MCF 10A (cell line): ENCODE measurements at regions not wholly inside any gene's neighbourhood (a gene's known extent, or its start where the extent isn't known, plus 50 kb on each side); places are given as distances from the start of the nearest gene placed in this dataset.
A peak's percentile ranks its signal among the peaks of the same experiment; 100 is the strongest.

ENCODE experiments used
- BruUV-seq: library from RNA; stranded (reverse); fragments of 400-500 nt; replicated peaks from 2 replicates; lab custom pipeline; 2021; lab: Mats Ljungman, UMichigan
- CTCF ChIA-PET: fragments of 300-600 bp; sonication (Branson Sonifier 250); formaldehyde crosslinking; extraction: SDS; loops from one replicate; lab custom pipeline; 2021; ENCODE audit warnings: antibody characterized with exemption, inconsistent platforms; lab: Yijun Ruan, JAX
- POLR2A ChIA-PET: fragments of 300-600, 350-650 bp; sonication (Branson Sonifier 250); formaldehyde crosslinking; extraction: SDS; loops from one replicate; lab custom pipeline; 2020; ENCODE audit warnings: antibody characterized with exemption, inconsistent platforms; lab: Yijun Ruan, JAX
- DNase-seq: peaks from one replicate; pipeline ENCODE4 v3.0.0-alpha.2; 2018; ENCODE audit not compliant: unreplicated experiment
- H3K27ac Mint-ChIP-seq: one replicate; pipeline ENCODE4 v1.8.0; 2022; ENCODE audit warnings: mild to moderate bottlenecking, low read depth, mixed read lengths; ENCODE audit not compliant: unreplicated experiment
- H3K27me3 Mint-ChIP-seq: one replicate; pipeline ENCODE4 v1.8.0; 2022; ENCODE audit warnings: mixed read lengths; ENCODE audit not compliant: insufficient read depth, unreplicated experiment
- H3K36me3 Mint-ChIP-seq: one replicate; pipeline ENCODE4 v1.8.0; 2022; ENCODE audit warnings: mild to moderate bottlenecking, moderate library complexity, mixed read lengths; ENCODE audit not compliant: insufficient read depth, unreplicated experiment
- H3K4me1 Mint-ChIP-seq: one replicate; pipeline ENCODE4 v1.8.0; 2022; ENCODE audit warnings: mixed read lengths; ENCODE audit not compliant: insufficient read depth, unreplicated experiment
- H3K4me3 Mint-ChIP-seq: one replicate; pipeline ENCODE4 v1.8.0; 2022; ENCODE audit warnings: mild to moderate bottlenecking, moderate library complexity, mixed read lengths; ENCODE audit not compliant: unreplicated experiment
- H3K9me3 Mint-ChIP-seq: one replicate; pipeline ENCODE4 v1.8.0; 2022; ENCODE audit warnings: mixed read lengths; ENCODE audit not compliant: unreplicated experiment
- intact Hi-C: fragments of 100-400 bp; cut with micrococcal nuclease; formaldehyde crosslinking; loops from 2 replicates; pipeline ENCODE4 v1.14.1; 2022
- TF ChIP-seq, protein P1 (sequence below): fragments of 200-600 bp; IDR thresholded peaks from one replicate; pipeline ENCODE4 v1.8.0; 2022; ENCODE audit warnings: antibody characterized with exemption, mild to moderate bottlenecking; ENCODE audit not compliant: unreplicated experiment

DNA sequence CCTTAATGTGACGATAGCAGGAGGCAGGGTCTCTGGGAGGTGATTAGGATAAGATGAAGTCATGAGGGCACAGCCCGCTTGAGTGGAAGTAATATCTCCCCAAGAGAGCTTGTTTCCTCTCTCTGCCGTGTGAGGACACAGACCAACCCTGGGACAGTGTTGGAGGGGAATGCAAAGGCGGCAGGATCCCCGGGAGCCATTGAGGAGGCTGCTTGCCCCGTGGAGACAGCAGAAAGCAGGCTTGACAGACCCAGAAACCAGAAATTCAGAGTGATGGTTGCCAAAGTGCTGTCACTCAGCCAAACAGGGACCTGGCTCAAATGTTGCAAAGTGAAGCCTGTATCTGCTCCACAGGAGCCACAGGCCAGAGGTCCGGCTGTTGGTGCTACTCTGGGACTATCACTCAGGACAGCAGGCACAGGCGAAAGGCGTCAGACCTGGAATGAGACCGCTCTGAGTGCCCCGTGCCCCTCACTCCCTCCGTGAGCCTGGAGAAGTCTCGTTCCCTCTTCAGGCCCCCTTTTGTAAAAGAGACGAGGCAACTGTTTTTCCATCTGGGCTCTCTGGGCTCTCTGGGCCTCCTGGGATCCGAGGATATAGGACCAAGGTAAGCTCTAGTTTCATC lies 96.6 kb upstream of the VANGL1 start:
- BruUV-seq = no TSS peak
- TF ChIP-seq, protein P1, sequence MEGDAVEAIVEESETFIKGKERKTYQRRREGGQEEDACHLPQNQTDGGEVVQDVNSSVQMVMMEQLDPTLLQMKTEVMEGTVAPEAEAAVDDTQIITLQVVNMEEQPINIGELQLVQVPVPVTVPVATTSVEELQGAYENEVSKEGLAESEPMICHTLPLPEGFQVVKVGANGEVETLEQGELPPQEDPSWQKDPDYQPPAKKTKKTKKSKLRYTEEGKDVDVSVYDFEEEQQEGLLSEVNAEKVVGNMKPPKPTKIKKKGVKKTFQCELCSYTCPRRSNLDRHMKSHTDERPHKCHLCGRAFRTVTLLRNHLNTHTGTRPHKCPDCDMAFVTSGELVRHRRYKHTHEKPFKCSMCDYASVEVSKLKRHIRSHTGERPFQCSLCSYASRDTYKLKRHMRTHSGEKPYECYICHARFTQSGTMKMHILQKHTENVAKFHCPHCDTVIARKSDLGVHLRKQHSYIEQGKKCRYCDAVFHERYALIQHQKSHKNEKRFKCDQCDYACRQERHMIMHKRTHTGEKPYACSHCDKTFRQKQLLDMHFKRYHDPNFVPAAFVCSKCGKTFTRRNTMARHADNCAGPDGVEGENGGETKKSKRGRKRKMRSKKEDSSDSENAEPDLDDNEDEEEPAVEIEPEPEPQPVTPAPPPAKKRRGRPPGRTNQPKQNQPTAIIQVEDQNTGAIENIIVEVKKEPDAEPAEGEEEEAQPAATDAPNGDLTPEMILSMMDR = no peak
- Mint-ChIP-seq H3K4me3 (no peak overlapping the region), H3K27me3 (no peaks in the 10 kb centered on the region), H3K4me1 (peaks cover 15% of the 10 kb centered on the region), H3K27ac (peak overlapping the region; percentile 92), H3K36me3 (no peaks in the 10 kb centered on the region), H3K9me3 (peaks cover 1% of the 10 kb centered on the region)
- intact Hi-C loops = loop anchor here (5.0 kb wide), 1 partner anchor 78 kb away; no protein-coding TSS in a partner anchor
- CTCF ChIA-PET = interaction anchor here (0.7 to 1.6 kb wide), 5 partner anchors 10 to 226 kb away, joined by 3 to 8 read pairs (median 4); no protein-coding TSS in a partner anchor
- no peak for DNase-seq
- POLR2A ChIA-PET = interaction anchor here (0.6 to 0.9 kb wide), 2 partner anchors 20 to 585 kb away, joined by 3 read pairs; no protein-coding TSS in a partner anchor

DNA sequence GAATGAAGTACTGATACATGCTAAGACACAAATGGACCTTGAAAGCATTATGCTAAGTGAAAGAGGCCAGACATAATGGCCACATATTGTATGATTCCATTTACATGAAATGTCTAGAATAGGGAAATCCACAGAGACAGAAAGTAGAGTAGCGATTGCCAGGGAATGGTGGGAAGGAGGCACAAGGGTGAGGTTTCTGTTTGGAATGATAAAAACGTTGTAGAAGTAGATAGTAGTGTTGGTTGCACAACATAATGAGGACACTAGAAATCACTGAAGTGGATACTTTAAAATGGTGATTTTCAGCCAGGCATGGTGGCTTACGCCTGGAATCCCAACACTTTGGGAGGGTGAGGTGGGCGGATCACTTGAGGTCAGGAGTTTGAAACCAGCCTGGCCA lies 97.6 kb upstream of the VANGL1 start:
- Mint-ChIP-seq H3K4me1 (peaks cover 15% of the 10 kb centered on the region), H3K9me3 (no peaks in the 10 kb centered on the region), H3K36me3 (no peaks in the 10 kb centered on the region), H3K27me3 (no peaks in the 10 kb centered on the region), H3K27ac (no peak overlapping the region), H3K4me3 (no peak overlapping the region)
- TF ChIP-seq, protein P1 = no peak
- intact Hi-C loops = no loop called here
- BruUV-seq = no TSS peak
- ChIA-PET POLR2A (no interaction called here), CTCF (interaction anchor here (0.8 to 1.6 kb wide), 3 partner anchors 9 to 162 kb away, joined by 3 to 8 read pairs (median 5); no protein-coding TSS in a partner anchor)
- no peak for DNase-seq

- POLR2A ChIA-PET = interaction anchor here (0.6 kb wide), 1 partner anchor 52 kb away, joined by 3 read pairs; no protein-coding TSS in a partner anchor
- Mint-ChIP-seq H3K36me3 (no peaks in the 10 kb centered on the region), H3K27ac (no peak overlapping the region), H3K4me1 (peaks cover 15% of the 10 kb centered on the region), H3K4me3 (no peak overlapping the region), H3K27me3 (no peaks in the 10 kb centered on the region), H3K9me3 (no peaks in the 10 kb centered on the region)
- no TSS peak for BruUV-seq
- DNase-seq = no peak
- intact Hi-C loops = no loop called here
- TF ChIP-seq, protein P1 = no peak
- CTCF ChIA-PET = interaction anchor here (0.8 to 1.3 kb wide), 4 partner anchors 8 to 99 kb away, joined by 3 to 5 read pairs (median 4); no protein-coding TSS in a partner anchor
These were observed 98.5 kb upstream of the VANGL1 start for GRCh38 chr1:115543247-115543646.

DNA sequence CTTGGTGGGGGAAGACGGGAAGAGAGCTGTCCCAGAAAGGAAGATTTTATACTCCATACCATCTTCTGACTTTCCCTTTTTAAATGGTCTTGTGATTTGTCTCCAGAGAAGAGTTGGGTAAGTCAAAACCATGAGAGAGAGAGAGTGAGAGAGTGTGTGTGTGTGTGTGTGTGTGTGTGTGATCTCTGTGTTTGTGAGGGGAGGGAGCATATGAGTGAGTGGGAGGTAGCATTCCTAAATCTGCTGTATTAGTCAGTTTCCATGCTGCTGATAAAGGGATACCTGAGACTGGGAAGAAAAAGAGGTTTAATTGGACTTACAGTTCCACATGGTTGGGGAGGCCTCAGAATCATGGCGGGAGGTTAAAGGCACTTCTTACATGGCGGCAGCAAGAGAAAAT lies 102.0 kb upstream of the VANGL1 start:
- intact Hi-C loops = no loop called here
- Mint-ChIP-seq H3K27me3 (no peaks in the 10 kb centered on the region), H3K4me1 (peaks cover 6% of the 10 kb centered on the region), H3K27ac (no peak overlapping the region), H3K4me3 (no peak overlapping the region), H3K9me3 (no peaks in the 10 kb centered on the region), H3K36me3 (no peaks in the 10 kb centered on the region)
- TF ChIP-seq, protein P1 = no peak
- CTCF ChIA-PET = interaction anchor here (0.8 kb wide), 1 partner anchor 55 kb away, joined by 3 read pairs; no protein-coding TSS in a partner anchor
- no TSS peak for BruUV-seq
- POLR2A ChIA-PET = interaction anchor here (0.7 kb wide), 1 partner anchor 214 kb away, joined by 3 read pairs; no protein-coding TSS in a partner anchor
- no peak for DNase-seq
